Tibial nerve (tissue), 4 donors: ENCODE measurements at regions not wholly inside any gene's neighbourhood (a gene's known extent, or its start where the extent isn't known, plus 50 kb on each side); places are given as distances from the start of the nearest gene placed in this dataset.

Experiments
- DNase-seq, 2 donors: peaks; one replicate each; pipeline ENCODE4 v3.0.0-alpha.2; 2019; ENCODE audit warnings: low spot score in 2 of 2
- H3K27ac ChIP-seq, 4 donors: fragments of 200-600 bp; sonication (generic) in 3 of 4; one replicate each; pipeline ENCODE4 v1.5.1; 2017 to 2019; ENCODE audit warnings: mild to moderate bottlenecking in 1 of 4
- H3K27me3 ChIP-seq, 2 donors: fragments of 200-600 bp; sonication (generic) in 1 of 2; one replicate each; pipeline versions ENCODE4 v1.5.1 to v1.6.0; 2017 to 2019
- H3K36me3 ChIP-seq, 3 donors: fragments of 200-600 bp; sonication (generic); one replicate each; pipeline ENCODE4 v1.5.1; 2018 to 2019
- H3K4me1 ChIP-seq, 4 donors: fragments of 200-600 bp; sonication (generic) in 3 of 4; one replicate each; pipeline ENCODE4 v1.5.1; 2017 to 2019
- H3K4me3 ChIP-seq, 4 donors: fragments of 200-600 bp; sonication (generic) in 3 of 4; one replicate each; pipeline ENCODE4 v1.5.1; 2017 to 2019; ENCODE audit warnings: mild to moderate bottlenecking in 1 of 4, moderate library complexity in 1 of 4
- H3K9me3 ChIP-seq, 4 donors: fragments of 200-600 bp; sonication (generic) in 3 of 4; one replicate each; pipeline ENCODE4 v1.5.1; 2017 to 2019
- EP300 ChIP-seq, 2 donors: sonication (generic); formaldehyde crosslinking; IDR thresholded peaks; one replicate each; pipeline ENCODE4 v1.6.1; 2017; ENCODE audit warnings: antibody characterized with exemption in 2 of 2, mild to moderate bottlenecking in 1 of 2
- POLR2A ChIP-seq, 2 donors: fragments of 450-650 bp; IDR thresholded peaks; one replicate each; pipeline ENCODE4 v1.6.1; 2017; ENCODE audit warnings: antibody characterized with exemption in 2 of 2, mild to moderate bottlenecking in 2 of 2, moderate library complexity in 2 of 2
- whole genome bisulfite sequencing, 2 donors: methylation state at CpG; one replicate each; pipeline ENCODE4 v1.1.5; 2018; 5-methylcytosine and 5-hydroxymethylcytosine counted together
- TF ChIP-seq, protein P1 (sequence below), 5 experiments: fragments of 200-600 bp in 3 of 5; fragments of 450-650 bp in 2 of 5; sonication (generic) in 3 of 5; IDR thresholded peaks; one replicate each; pipeline ENCODE4 v1.5.1; 2016 to 2019; ENCODE audit warnings: antibody characterized with exemption in 5 of 5, mild to moderate bottlenecking in 3 of 5, moderate library complexity in 2 of 5

DNA sequence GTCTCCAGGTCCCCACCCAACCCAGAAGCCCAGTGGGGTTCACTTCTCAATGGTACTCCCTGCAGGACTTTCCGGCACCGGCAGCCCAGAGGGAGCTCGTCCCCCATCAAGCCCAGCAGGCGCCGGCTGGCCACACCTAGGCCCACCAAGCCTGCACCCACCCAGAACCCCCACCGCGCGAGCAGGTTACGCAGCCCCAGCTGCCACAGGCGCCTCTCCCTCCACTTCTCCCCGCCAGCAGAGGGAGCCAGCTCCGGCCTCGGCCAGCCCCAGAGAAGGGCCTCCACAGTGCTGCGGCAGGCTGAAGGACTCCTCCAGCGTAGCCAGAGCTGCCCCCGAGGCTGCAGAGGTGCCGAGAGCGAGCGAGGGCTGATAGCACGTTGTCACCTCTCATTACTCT is 722.3 kb downstream of the PLA2G4A start:
- WGBS, 2 donors = 90 to 97% methylated on average over 10 to 17 of the region's 20 CpGs
- no peaks in the 10 kb centered on the region for H3K27me3 ChIP-seq
- H3K36me3 ChIP-seq = no peaks in the 10 kb centered on the region
- H3K27ac ChIP-seq = no peak overlapping the region
- H3K9me3 ChIP-seq = peaks cover 0 to 8% (median 0%) of the 10 kb centered on the region in 4 donors
- TF ChIP-seq, protein P1, sequence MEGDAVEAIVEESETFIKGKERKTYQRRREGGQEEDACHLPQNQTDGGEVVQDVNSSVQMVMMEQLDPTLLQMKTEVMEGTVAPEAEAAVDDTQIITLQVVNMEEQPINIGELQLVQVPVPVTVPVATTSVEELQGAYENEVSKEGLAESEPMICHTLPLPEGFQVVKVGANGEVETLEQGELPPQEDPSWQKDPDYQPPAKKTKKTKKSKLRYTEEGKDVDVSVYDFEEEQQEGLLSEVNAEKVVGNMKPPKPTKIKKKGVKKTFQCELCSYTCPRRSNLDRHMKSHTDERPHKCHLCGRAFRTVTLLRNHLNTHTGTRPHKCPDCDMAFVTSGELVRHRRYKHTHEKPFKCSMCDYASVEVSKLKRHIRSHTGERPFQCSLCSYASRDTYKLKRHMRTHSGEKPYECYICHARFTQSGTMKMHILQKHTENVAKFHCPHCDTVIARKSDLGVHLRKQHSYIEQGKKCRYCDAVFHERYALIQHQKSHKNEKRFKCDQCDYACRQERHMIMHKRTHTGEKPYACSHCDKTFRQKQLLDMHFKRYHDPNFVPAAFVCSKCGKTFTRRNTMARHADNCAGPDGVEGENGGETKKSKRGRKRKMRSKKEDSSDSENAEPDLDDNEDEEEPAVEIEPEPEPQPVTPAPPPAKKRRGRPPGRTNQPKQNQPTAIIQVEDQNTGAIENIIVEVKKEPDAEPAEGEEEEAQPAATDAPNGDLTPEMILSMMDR (IDR thresholded peaks at IDR 0.05) = no peak
- no peak for TF ChIP-seq EP300 (IDR thresholded peaks at IDR 0.05)
- TF ChIP-seq POLR2A (IDR thresholded peaks at IDR 0.05) = no peak
- H3K4me3 ChIP-seq = no peak overlapping the region
- no peak for DNase-seq
- no peaks in the 10 kb centered on the region for H3K4me1 ChIP-seq

DNA sequence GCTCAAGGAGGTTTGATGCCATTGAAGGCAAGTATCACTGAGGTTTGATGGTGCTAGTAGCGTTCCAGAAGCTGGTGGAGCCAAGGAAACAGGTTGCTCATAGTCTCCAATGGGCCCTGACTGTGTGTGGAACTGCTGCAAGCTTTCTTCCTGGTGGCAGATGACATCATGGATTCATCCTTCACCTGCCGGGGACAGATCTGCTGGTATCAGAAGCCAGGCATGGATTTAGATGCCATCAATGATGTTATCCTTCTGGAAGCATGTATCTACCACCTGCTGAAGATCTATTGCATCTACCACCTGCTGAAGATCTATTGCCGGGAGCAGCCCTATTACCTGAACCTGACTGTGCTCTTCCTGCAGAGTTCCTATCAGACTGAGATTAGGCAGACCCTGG is 734.4 kb downstream of the PLA2G4A start:
- no peak for TF ChIP-seq POLR2A (IDR thresholded peaks at IDR 0.05)
- TF ChIP-seq, protein P1 (IDR thresholded peaks at IDR 0.05) = no peak
- TF ChIP-seq EP300 (IDR thresholded peaks at IDR 0.05) = no peak
- no peak for DNase-seq
- Histone ChIP-seq H3K4me1 (no peaks in the 10 kb centered on the region), H3K9me3 (peaks cover 0 to 3% (median 0%) of the 10 kb centered on the region in 4 donors), H3K27ac (no peak overlapping the region), H3K36me3 (no peaks in the 10 kb centered on the region), H3K27me3 (no peaks in the 10 kb centered on the region), H3K4me3 (no peak overlapping the region)
- 71 to 100% methylated on average over 2 to 3 of the region's 3 CpGs for WGBS, 2 donors

DNA sequence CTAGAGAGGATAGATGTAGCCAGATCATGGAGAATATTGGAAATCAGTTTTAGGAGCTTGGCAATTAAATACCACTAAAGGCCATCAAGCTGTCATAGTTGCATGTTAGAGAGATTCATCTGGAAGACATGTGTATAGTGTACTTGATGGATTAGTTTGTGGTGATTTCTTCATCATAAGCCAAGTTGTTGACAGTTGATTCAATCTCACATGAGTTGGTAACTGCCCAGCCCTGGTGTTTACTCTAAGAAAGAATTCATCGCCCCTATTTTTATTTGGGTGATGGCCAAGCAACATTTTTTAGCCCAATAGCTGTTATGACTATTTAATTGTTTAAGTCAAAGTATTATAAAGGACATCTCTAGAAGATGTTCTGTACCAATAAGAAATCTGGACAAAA is 737.6 kb downstream of the PLA2G4A start:
- Histone ChIP-seq H3K36me3 (no peaks in the 10 kb centered on the region), H3K27me3 (no peaks in the 10 kb centered on the region), H3K9me3 (no peaks in the 10 kb centered on the region), H3K27ac (no peak overlapping the region), H3K4me3 (no peak overlapping the region), H3K4me1 (no peaks in the 10 kb centered on the region)
- DNase-seq = no peak
- 65 to 69% methylated on average over 1 of the region's 1 CpG for WGBS, 2 donors
- TF ChIP-seq, protein P1 (IDR thresholded peaks at IDR 0.05) = no peak
- no peak for TF ChIP-seq POLR2A (IDR thresholded peaks at IDR 0.05)
- no peak for TF ChIP-seq EP300 (IDR thresholded peaks at IDR 0.05)

DNA sequence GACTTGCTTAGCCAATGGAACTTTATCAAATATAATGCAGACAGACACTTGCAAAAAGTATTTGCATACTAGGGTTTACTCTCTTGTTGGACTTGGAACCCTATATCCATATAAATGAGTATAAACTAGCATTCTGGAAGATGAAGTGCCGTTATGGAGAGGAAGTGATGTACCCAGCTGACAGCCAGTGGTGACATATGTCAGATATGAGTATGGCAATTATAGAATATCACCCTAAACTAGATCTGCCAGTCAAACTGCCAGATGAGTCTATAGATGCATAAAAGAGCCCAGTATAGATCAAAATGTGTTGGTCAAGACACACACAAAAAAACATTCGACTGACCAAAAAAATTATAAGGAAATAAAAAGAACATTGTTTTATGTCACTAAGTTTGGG is 739.3 kb downstream of the PLA2G4A start:
- Histone ChIP-seq H3K27ac (no peak overlapping the region), H3K27me3 (no peaks in the 10 kb centered on the region), H3K36me3 (no peaks in the 10 kb centered on the region), H3K4me3 (no peak overlapping the region), H3K4me1 (no peaks in the 10 kb centered on the region), H3K9me3 (no peaks in the 10 kb centered on the region)
- TF ChIP-seq EP300 (IDR thresholded peaks at IDR 0.05) (no peak), POLR2A (IDR thresholded peaks at IDR 0.05) (no peak)
- TF ChIP-seq, protein P1 (IDR thresholded peaks at IDR 0.05) = no peak
- no peak for DNase-seq
- 79 to 87% methylated on average over 2 of the region's 2 CpGs for WGBS, 2 donors

DNA sequence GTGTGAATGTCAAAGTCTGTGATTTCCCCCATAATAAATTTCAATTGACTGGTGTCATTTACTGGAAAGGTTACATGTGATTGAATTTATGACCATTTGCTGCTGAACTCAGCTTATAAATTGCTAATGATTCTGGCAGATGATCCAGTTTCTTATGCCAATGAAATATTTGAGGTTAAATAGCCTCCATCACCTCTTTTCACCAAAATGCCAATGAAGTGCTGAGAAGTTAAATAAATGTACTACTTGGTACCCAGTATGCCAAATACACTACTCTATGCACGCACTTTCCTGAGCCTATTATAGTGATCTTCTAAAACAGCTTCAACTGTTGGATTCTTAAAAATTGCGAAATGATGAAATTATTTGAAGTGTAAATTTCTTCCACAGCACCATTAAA is 741.4 kb downstream of the PLA2G4A start:
- no peaks in the 10 kb centered on the region for H3K27me3 ChIP-seq
- no peak for TF ChIP-seq EP300 (IDR thresholded peaks at IDR 0.05)
- TF ChIP-seq, protein P1 (IDR thresholded peaks at IDR 0.05) = no peak
- TF ChIP-seq POLR2A (IDR thresholded peaks at IDR 0.05) = no peak
- DNase-seq = no peak
- no peak overlapping the region for H3K4me3 ChIP-seq
- WGBS, 2 donors = 88 to 95% methylated on average over 2 of the region's 2 CpGs
- H3K9me3 ChIP-seq = no peaks in the 10 kb centered on the region
- no peaks in the 10 kb centered on the region for H3K4me1 ChIP-seq
- no peaks in the 10 kb centered on the region for H3K36me3 ChIP-seq
- H3K27ac ChIP-seq = no peak overlapping the region
